HL-60 (cell line): ENCODE measurements at regions not wholly inside any gene's neighbourhood (a gene's known extent, or its start where the extent isn't known, plus 50 kb on each side); places are given as distances from the start of the nearest gene placed in this dataset.

ENCODE experiments used
- POLR2AphosphoS5 ChIP-seq: IDR thresholded peaks from 2 replicates; pipeline ENCODE4 v1.6.1; 2012; ENCODE audit warnings: low read depth
- TF ChIP-seq, protein P1 (sequence below): IDR thresholded peaks from one replicate; pipeline ENCODE4 v1.5.1; 2011; ENCODE audit warnings: low read length, control low read depth, inconsistent platforms; ENCODE audit not compliant: insufficient read depth
- TF ChIP-seq, protein P2 (sequence below): IDR thresholded peaks from 2 replicates; pipeline ENCODE4 v1.6.1; 2012; ENCODE audit warnings: low read depth; ENCODE audit not compliant: insufficient replicate concordance

DNA sequence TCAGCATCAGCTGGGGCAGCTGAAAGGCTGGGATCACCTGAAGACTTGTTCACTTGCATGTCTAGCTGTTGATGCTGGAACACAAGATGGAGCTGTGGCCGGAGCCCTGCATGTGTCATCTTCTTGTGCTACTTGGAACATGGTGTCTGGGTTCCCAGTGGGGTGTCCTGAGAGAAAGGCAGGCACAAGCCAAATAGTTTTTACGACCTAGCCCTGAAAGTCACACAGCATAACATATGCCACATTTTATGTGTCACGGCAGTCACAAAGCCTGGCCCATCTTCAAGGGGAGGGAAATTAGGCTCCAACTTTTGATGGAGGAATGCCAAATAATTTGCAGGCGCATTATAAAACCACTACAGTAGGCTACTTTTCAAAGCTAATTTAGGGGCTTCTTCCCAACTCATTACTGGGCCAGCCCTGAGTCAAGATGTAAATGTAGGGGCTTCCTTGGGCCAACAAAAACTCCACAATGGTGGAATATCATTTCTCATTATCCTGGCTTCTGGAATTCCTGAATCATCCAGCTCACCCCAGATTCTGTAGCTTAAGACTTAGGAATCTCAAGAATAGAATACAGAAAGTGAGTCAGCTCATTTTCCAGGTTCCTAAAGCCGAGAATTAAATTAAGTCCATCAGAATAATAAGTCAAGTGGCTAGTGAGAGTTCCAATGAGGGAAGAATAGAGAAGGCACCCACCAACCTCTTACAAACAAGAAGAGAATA is 543.0 kb downstream of the TNS1 start:
- TF ChIP-seq, protein P1, sequence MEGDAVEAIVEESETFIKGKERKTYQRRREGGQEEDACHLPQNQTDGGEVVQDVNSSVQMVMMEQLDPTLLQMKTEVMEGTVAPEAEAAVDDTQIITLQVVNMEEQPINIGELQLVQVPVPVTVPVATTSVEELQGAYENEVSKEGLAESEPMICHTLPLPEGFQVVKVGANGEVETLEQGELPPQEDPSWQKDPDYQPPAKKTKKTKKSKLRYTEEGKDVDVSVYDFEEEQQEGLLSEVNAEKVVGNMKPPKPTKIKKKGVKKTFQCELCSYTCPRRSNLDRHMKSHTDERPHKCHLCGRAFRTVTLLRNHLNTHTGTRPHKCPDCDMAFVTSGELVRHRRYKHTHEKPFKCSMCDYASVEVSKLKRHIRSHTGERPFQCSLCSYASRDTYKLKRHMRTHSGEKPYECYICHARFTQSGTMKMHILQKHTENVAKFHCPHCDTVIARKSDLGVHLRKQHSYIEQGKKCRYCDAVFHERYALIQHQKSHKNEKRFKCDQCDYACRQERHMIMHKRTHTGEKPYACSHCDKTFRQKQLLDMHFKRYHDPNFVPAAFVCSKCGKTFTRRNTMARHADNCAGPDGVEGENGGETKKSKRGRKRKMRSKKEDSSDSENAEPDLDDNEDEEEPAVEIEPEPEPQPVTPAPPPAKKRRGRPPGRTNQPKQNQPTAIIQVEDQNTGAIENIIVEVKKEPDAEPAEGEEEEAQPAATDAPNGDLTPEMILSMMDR = no peak
- TF ChIP-seq, protein P2, sequence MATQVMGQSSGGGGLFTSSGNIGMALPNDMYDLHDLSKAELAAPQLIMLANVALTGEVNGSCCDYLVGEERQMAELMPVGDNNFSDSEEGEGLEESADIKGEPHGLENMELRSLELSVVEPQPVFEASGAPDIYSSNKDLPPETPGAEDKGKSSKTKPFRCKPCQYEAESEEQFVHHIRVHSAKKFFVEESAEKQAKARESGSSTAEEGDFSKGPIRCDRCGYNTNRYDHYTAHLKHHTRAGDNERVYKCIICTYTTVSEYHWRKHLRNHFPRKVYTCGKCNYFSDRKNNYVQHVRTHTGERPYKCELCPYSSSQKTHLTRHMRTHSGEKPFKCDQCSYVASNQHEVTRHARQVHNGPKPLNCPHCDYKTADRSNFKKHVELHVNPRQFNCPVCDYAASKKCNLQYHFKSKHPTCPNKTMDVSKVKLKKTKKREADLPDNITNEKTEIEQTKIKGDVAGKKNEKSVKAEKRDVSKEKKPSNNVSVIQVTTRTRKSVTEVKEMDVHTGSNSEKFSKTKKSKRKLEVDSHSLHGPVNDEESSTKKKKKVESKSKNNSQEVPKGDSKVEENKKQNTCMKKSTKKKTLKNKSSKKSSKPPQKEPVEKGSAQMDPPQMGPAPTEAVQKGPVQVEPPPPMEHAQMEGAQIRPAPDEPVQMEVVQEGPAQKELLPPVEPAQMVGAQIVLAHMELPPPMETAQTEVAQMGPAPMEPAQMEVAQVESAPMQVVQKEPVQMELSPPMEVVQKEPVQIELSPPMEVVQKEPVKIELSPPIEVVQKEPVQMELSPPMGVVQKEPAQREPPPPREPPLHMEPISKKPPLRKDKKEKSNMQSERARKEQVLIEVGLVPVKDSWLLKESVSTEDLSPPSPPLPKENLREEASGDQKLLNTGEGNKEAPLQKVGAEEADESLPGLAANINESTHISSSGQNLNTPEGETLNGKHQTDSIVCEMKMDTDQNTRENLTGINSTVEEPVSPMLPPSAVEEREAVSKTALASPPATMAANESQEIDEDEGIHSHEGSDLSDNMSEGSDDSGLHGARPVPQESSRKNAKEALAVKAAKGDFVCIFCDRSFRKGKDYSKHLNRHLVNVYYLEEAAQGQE = no peak
- TF ChIP-seq POLR2AphosphoS5 = no peak
